ENCODE measurements at regions not wholly inside any gene's neighbourhood (a gene's known extent, or its start where the extent isn't known, plus 50 kb on each side); places are given as distances from the start of the nearest gene placed in this dataset.
A peak's percentile ranks its signal among the peaks of the same experiment; 100 is the strongest.

DNA sequence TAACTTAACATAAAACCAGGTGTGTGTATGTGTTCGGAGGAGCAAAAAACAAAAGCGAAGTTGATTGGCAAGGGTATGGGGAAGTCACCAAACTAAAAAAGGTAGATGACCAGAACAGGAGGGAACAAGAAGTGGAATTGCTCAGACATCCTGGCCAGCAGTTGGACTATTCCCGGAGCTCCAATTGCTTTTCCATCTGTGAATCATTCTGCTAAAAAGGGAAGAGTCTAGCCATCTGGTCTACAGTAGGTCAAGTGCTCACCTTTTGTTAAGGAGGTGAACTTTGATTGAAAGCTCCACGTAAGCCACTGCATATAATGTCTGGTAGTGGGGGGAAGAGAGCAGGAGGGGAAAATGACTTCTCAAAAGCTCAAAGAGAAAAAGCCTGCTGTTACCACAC lies 50.0 kb upstream of the BET1 start:
- no peak overlapping the region for H3K27ac Mint-ChIP-seq
- ATAC-seq (replicated peaks): no peak

DNA sequence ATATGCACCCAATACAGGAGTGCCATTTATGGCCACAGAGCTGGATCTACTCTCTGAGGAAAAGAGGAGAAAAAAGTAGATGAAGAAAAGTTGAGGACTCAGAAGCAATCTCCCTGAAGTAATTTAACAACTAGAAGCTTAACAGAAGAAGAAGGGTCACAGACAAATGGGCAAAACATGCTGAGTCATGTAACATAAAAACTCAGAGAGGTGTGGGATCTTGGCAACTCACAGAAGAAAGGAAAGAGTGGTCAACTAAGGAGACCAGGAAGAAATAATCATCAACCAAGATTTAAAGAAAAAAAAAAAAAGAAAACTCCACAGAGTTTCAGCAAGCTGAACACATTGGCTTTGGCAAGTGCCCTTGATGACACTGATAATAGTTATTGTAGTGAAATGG lies 51.8 kb upstream of the BET1 start:
- peaks cover 11% of the 10 kb centered on the region for H3K27me3 Mint-ChIP-seq
- H3K27ac Mint-ChIP-seq: no peak overlapping the region
- no peaks in the 10 kb centered on the region for H3K36me3 Mint-ChIP-seq (ENCODE audit: low read depth)
- H3K4me3 Mint-ChIP-seq: no peak overlapping the region
- no peaks in the 10 kb centered on the region for H3K9me3 Mint-ChIP-seq
- no peaks in the 10 kb centered on the region for H3K4me1 Mint-ChIP-seq
- no peak for ATAC-seq (replicated peaks)

More for the DNA sequence above, 50.0 kb upstream of the BET1 start:
- H3K4me3 Mint-ChIP-seq: no peak overlapping the region
- no peaks in the 10 kb centered on the region for H3K9me3 Mint-ChIP-seq
- no peaks in the 10 kb centered on the region for H3K36me3 Mint-ChIP-seq (ENCODE audit: low read depth)
- peaks cover 12% of the 10 kb centered on the region for H3K27me3 Mint-ChIP-seq
- H3K4me1 Mint-ChIP-seq: no peaks in the 10 kb centered on the region

DNA sequence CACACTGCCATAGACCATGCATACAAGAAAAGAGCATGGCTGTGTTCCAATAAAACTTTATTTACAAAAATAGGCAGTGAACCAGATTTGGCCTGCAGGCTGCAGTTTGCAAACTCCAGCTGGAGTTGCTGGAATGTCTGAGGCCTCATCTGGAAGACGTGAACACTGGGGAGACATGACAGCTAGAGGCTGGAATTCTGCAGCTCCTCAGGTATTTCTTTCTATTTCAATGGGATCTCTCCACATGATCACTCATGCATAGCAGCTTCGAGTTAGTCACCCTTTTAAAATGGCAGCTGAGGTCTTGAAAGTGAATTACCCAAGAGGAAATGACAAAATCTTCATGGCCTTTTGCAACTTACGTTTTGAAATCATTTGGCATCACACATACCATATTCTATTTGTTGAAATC lies 52.6 kb upstream of the BET1 start:
- Mint-ChIP-seq H3K27me3 (peaks cover 18% of the 10 kb centered on the region), H3K9me3 (no peaks in the 10 kb centered on the region), H3K4me3 (no peak overlapping the region), H3K36me3 (ENCODE audit: low read depth) (no peaks in the 10 kb centered on the region), H3K4me1 (no peaks in the 10 kb centered on the region), H3K27ac (no peak overlapping the region)
- no peak for ATAC-seq (replicated peaks)

DNA sequence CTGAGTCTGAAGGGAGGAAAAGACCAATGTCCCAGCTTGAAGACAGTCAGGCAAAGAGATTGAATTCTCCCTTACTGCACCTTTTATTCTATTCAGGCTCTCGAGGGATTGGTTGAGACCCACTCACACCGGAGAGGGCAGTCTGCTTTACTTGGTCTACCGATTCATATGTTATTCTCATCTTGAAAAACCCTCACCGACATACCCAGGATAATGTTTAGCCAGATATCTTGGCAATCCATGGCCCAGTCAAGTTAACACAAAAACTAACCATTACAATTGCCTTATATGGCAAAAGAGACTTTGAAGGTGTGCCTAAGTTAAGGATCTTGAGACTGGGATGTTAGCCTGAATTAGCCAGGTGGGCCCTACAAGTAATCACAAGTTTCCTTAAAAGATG lies 53.8 kb upstream of the BET1 start:
- no peaks in the 10 kb centered on the region for H3K36me3 Mint-ChIP-seq (ENCODE audit: low read depth)
- H3K27ac Mint-ChIP-seq: no peak overlapping the region
- H3K4me1 Mint-ChIP-seq: no peaks in the 10 kb centered on the region
- H3K9me3 Mint-ChIP-seq: no peaks in the 10 kb centered on the region
- no peak for ATAC-seq (replicated peaks)
- H3K4me3 Mint-ChIP-seq: no peak overlapping the region
- H3K27me3 Mint-ChIP-seq: peaks cover 23% of the 10 kb centered on the region

DNA sequence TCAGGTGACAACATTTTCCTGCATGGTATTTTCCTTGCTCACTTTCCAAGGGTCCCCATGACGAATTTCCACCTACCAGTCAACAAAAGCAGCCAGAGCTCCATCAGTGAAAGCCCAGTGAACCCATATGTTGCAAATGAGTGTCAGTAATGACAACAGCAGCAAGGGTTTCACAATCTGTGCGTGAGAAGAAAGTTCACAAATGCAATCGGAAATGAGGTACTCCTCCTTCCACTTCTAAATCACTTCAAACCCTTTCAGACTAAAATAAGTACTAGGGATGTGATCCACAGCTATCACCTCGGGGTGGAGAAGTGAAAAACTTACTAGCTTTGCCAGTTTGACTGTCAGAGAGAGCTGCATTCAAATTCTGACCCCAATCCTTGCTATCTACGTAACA lies 55.6 kb upstream of the BET1 start:
- Mint-ChIP-seq H3K36me3 (ENCODE audit: low read depth) (no peaks in the 10 kb centered on the region), H3K4me3 (no peak overlapping the region), H3K27ac (no peak overlapping the region), H3K9me3 (no peaks in the 10 kb centered on the region), H3K4me1 (no peaks in the 10 kb centered on the region), H3K27me3 (peaks cover 24% of the 10 kb centered on the region)
- peak; percentile 52 for ATAC-seq (replicated peaks)

DNA sequence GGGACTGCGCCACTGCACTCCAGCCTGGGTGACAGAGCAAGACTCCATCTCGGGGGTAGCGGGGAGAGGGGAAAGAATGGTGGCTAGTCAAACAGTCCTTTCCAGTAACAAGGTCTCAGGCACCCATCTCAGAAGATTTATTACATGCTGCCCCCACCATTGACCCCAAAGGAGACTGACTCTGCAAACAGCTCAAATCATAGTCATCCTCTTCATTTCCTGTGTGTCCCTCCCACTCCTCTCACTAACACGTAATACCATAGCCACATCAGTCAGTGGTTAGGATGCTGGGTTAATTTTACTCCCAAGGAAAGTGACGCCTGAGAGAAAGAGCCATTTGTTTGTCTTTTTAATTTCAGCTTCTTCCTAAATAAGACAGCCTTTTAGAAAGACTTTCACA lies 56.6 kb upstream of the BET1 start:
- no peak overlapping the region for H3K27ac Mint-ChIP-seq

DNA sequence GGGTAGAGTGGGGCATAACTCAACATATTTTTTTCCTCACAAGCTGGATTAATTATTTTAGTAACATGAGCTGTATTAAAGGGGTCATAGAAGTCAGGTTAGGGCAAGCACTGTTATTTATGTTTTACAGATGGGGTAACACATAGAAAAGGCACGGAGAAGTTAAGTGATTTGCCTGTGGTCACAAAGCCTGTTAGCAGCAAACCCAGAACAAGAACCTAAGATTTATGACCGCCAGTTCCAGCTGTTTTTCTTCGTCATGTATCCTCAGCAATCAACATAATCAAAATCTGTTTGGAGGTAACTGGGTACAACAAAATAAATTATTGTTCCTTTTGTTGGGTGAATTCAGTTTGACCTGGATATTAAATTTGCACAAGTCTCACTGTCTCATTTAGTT lies 57.2 kb upstream of the BET1 start:
- Mint-ChIP-seq H3K27me3 (peaks cover 29% of the 10 kb centered on the region), H3K4me3 (no peak overlapping the region), H3K4me1 (no peaks in the 10 kb centered on the region), H3K36me3 (ENCODE audit: low read depth) (no peaks in the 10 kb centered on the region), H3K27ac (no peak overlapping the region), H3K9me3 (no peaks in the 10 kb centered on the region)
- no peak for ATAC-seq (replicated peaks)

More for the DNA sequence above, 56.6 kb upstream of the BET1 start:
- no peaks in the 10 kb centered on the region for H3K4me1 Mint-ChIP-seq
- H3K4me3 Mint-ChIP-seq: no peak overlapping the region
- no peaks in the 10 kb centered on the region for H3K9me3 Mint-ChIP-seq
- ATAC-seq (replicated peaks): peak; percentile 80
- H3K27me3 Mint-ChIP-seq: peaks cover 26% of the 10 kb centered on the region
- no peaks in the 10 kb centered on the region for H3K36me3 Mint-ChIP-seq (ENCODE audit: low read depth)

DNA sequence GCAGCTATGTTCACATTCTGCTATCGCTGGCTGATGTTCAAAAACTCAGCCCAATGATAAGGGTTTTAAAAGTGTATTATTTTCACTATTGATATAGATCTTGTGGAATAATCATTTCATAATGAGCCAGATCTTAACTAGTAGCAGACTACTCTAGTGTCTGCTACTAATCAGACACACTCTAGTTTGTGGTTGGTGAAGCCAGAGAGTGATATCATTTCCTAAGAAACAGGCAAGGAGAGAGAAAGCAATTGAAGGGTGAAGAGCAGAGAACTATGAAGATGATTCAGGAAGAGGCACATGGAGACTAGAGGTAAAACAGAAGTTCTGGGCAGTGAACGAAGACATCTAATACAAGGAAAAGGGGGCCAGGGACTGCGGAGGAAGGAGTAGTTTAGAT lies 58.2 kb upstream of the BET1 start:
- peak; percentile 23 for ATAC-seq (replicated peaks)
- Mint-ChIP-seq H3K4me1 (no peaks in the 10 kb centered on the region), H3K27me3 (peaks cover 29% of the 10 kb centered on the region), H3K4me3 (no peak overlapping the region), H3K36me3 (ENCODE audit: low read depth) (no peaks in the 10 kb centered on the region), H3K27ac (no peak overlapping the region), H3K9me3 (no peaks in the 10 kb centered on the region)

DNA sequence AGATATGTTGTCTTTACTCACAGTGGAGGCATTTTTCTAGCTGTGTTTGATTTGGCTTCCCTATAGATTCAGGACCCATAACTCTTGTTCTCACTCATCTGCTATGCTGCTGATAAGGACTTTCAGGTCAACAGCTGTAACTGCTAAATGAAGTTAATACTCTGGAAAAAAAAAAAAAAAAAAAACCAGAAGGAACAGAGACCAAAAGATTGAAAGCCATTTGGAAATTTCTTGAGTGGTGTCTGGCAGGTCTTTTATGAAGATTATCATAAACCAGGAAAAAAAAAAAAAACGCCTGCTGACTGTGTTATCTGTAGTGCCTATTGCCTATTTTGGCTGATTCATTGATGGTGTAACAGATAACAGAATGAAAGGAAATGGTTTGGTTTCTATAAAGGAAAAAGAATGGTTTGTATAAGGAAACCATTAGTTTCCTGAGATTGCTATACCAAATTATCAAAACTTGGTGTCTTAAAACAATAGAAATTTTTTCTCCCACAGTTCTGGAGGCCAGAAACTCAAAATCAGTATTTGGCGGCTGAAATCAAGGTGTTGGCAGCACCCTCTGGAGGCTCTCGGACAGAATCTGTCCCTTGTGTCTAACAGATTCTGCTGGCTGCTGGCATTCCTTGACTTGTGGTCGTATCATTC lies 60.5 kb upstream of the BET1 start:
- Mint-ChIP-seq H3K27me3 (peaks cover 28% of the 10 kb centered on the region), H3K4me1 (no peaks in the 10 kb centered on the region), H3K9me3 (no peaks in the 10 kb centered on the region), H3K36me3 (ENCODE audit: low read depth) (no peaks in the 10 kb centered on the region), H3K4me3 (no peak overlapping the region), H3K27ac (no peak overlapping the region)
- no peak for ATAC-seq (replicated peaks)

DNA sequence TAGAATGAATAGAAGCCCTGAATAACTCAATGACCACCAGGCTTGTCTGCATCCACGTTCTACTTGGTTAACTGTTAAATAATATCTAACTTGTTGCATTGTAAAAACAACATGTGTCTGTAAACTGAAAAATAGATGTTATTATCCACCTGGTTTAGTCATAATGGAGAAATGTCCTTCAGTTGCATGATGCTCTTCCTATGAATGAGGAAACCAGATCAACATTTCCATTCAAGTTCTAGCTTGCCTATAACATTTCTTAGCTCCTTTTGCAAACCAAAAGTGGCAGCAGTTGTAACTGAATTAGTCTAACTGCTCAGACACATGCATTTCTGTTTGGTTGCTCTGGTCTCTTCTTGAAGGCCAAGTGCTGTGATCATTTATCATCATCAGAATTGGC lies 62.9 kb upstream of the BET1 start:
- no peaks in the 10 kb centered on the region for H3K4me1 Mint-ChIP-seq
- peaks cover 17% of the 10 kb centered on the region for H3K27me3 Mint-ChIP-seq
- H3K4me3 Mint-ChIP-seq: no peak overlapping the region
- H3K27ac Mint-ChIP-seq: no peak overlapping the region
- no peaks in the 10 kb centered on the region for H3K9me3 Mint-ChIP-seq
- no peaks in the 10 kb centered on the region for H3K36me3 Mint-ChIP-seq (ENCODE audit: low read depth)
- ATAC-seq (replicated peaks): no peak

DNA sequence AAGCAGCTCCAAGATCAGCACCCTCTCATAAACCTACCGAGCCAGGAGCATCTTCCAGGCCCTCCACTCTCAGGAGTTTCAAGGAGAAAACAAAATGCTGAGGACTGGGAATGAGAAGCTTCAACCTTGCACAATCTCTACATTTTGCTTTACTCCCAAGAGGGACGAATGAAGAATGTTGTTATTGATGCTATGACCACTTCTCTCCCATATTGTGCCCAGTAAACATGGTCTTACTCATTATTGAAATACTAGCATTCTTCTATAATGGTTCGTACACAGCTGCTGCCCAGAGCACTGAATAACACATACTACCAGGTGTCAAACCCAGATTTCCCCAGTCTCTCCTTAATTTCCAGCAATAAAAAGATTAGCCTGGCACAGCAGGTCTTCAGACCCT lies 63.4 kb upstream of the BET1 start:
- no peaks in the 10 kb centered on the region for H3K36me3 Mint-ChIP-seq (ENCODE audit: low read depth)
- ATAC-seq (replicated peaks): no peak
- H3K4me3 Mint-ChIP-seq: no peak overlapping the region
- H3K27me3 Mint-ChIP-seq: peaks cover 13% of the 10 kb centered on the region
- H3K4me1 Mint-ChIP-seq: no peaks in the 10 kb centered on the region
- H3K27ac Mint-ChIP-seq: no peak overlapping the region
- no peaks in the 10 kb centered on the region for H3K9me3 Mint-ChIP-seq

DNA sequence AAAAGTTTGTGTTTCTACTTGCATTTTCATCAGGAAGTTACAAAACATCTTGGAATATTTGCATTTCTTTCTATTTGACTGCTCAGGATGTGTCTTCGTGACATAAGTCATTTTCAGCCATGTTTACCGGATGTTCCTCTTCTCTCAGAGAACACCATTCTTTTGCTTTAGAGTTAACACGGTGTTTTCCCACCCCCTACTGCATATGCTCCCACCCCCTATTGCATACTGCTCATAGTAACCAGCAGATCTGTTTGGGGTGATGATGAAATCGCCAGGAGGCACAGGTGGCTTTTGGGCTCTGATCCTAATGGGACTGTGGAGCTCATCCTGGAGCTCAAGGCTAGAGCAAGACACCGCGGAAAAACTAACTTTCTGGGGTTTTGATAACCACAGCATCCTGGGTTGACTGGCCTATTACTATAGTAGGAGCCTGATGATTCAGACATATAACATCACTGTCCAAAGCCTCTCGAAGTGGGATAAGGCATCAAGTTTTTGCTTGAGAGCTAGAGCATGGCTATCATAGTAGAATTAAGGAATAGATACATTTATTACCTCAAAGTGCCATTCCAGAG lies 65.1 kb upstream of the BET1 start:
- Mint-ChIP-seq H3K27ac (no peak overlapping the region), H3K4me1 (no peaks in the 10 kb centered on the region), H3K4me3 (no peak overlapping the region), H3K27me3 (peaks cover 8% of the 10 kb centered on the region), H3K36me3 (ENCODE audit: low read depth) (no peaks in the 10 kb centered on the region), H3K9me3 (no peaks in the 10 kb centered on the region)
- ATAC-seq (replicated peaks): peak; percentile 28

DNA sequence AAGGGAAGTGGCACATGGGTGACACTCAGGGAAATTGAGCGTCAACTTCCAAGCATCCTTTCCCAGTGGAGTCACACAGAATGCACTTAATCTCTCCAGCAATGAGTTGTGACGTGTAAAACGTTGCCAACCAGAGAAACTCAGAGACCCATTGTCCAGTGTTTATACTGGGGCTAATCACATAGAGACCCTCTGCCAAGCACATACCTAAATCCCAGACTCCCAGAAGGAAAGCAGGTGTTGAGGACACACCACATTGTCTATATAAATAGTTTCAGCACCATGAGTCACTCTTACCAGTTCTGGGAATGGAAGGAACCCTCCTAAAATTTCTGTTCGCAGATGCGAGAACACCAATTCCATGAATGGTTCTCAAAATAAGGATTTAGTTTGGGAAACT lies 76.4 kb upstream of the BET1 start:
- ATAC-seq (replicated peaks): no peak
- Mint-ChIP-seq H3K27me3 (peaks cover 20% of the 10 kb centered on the region), H3K27ac (no peak overlapping the region), H3K4me1 (no peaks in the 10 kb centered on the region), H3K9me3 (no peaks in the 10 kb centered on the region), H3K4me3 (no peak overlapping the region), H3K36me3 (ENCODE audit: low read depth) (no peaks in the 10 kb centered on the region)

DNA sequence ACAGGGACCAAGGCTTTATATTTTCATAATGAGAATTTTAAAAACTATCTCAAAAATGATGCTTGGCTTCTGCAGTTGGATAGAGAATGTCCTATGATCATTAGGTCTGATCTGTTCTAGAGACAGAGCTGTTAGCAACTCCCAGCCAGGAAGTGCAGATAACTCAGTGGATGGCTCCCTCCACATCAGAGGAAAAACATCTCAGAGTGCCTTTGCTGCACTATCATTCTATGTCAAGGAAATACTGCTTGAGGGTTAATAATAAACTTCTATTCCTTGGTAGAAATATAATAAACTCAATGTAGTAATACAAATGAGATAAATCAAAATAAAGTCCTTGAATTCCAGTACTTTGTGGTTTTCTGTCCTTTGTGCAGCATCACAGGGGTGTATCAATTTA lies 78.0 kb upstream of the BET1 start:
- Mint-ChIP-seq H3K4me1 (no peaks in the 10 kb centered on the region), H3K4me3 (no peak overlapping the region), H3K9me3 (no peaks in the 10 kb centered on the region)

DNA sequence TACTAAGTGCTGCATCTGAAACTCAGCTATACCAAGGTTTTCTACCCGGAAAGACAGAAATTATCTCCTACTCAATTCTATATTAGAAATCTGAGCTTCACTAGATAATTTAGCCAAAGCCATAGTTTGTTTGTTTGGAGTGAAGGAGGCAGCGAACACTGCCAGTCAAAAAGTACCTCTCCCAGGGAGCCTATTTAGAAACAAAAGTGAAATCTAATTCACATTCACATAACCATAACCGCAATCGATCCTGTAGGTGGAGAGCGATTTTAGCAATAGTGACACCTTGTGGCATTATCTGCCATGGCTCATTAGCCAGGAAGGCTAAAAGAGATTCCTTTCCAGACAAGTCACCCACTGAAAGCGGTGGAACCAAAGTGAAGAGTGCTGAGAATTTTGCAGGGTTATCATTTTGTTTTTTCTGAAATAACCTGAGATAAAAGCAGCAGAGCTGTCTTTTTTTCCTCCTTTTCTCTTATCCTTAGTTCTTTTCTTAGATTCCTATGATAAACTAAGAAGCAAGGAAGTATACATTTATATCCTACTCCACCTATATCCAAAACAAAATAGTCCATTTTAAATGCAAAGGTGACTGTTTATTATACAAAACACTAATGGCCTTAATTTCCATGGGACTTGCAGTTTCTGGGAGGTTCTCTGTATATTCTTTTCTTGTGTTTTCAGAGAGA lies 83.7 kb upstream of the BET1 start:
- Mint-ChIP-seq H3K9me3 (no peaks in the 10 kb centered on the region), H3K4me3 (peak overlapping the region; percentile 53), H3K27ac (no peak overlapping the region), H3K27me3 (peaks cover 23% of the 10 kb centered on the region), H3K4me1 (peaks cover 4% of the 10 kb centered on the region), H3K36me3 (ENCODE audit: low read depth) (no peaks in the 10 kb centered on the region)
- peak; percentile 90 for ATAC-seq (replicated peaks)

More for the DNA sequence above, 78.0 kb upstream of the BET1 start:
- H3K36me3 Mint-ChIP-seq (ENCODE audit: low read depth): no peaks in the 10 kb centered on the region
- ATAC-seq (replicated peaks): no peak
- peaks cover 20% of the 10 kb centered on the region for H3K27me3 Mint-ChIP-seq
- no peak overlapping the region for H3K27ac Mint-ChIP-seq
